ENCODE measurements at regions not wholly inside any gene's neighbourhood (a gene's known extent, or its start where the extent isn't known, plus 50 kb on each side); places are given as distances from the start of the nearest gene placed in this dataset.

GRCh38 chr11:119937412-119937811 lies 200.5 kb downstream of the TRIM29 start:
- no peak for DNase-seq (ENCODE audit: low spot score)

DNA sequence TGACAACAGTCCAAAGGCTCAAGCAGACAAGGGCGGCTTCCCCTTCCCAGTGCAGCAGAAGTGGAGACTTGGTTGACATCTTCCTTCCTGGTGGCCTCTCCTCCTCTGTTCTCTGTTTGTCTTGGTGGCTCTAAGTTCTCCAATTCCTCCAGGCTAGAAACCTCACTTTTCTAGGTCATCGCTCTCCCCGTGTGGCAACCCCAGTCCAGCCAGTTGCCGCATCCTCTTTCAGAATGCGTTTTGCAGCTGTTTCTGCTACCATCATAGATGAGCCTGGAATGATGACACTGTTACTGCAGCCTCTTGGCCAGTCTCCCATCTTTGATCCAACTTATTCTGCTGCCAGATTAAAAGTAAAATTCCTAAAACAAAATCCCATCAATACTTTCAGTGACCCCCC lies 201.5 kb downstream of the TRIM29 start:
- no peak for DNase-seq (ENCODE audit: low spot score)

DNA sequence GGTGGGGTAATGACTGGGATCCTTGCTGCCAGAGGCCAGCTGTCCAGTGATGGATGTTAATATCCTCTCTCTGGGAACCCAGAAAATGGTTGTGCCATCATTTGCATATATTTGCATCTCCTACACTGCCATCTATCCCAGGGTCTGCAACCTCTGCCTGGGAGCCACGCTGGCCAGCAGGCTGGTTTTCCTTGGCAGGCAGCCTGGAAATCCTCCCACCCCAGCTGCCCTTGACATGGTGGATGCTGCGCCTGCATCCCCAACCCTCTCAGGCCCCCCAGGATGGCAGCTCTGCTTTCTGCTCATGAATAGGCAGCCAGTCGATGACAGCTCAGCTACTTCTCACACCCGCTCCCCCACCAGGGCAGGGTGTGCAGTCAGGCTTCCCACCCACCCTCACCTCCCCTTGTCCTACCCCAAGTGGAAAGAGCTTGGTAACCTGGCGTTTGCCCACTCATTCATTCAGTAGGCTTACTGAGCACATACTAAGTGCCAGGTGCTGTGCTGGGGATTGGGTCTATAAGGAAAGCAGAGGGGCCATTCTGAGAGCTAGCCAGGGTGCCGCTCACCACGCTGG lies 202.5 kb downstream of the TRIM29 start:
- DNase-seq (ENCODE audit: low spot score) = no peak

DNA sequence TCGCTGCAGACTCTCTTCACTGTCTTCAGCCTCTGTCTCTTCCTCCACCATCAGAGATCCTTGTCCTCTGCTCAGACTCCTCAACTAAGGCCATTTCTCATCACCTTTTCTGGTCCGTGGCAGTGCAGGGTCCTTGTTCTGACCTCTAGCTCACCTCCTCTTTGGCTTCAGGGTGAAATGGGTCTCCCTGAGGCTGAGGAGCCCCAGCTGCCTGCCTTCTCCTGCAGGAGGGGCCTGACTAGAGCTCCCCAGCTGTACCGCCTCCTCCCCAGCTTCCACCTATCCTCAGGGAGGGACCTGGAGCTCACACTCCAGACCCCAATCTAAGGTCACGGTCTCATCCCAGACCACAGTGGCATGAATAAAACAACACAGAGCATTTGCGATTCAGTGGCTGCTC lies 203.0 kb downstream of the TRIM29 start:
- DNase-seq (ENCODE audit: low spot score) = no peak

- no peak for DNase-seq (ENCODE audit: low spot score)
Measured at GRCh38 chr11:119934267-119934666, 203.6 kb downstream of the TRIM29 start.

- no peak for DNase-seq (ENCODE audit: low spot score)
Measured at GRCh38 chr11:119933584-119933983, 204.3 kb downstream of the TRIM29 start.

GRCh38 chr11:119932828-119933562 lies 204.0 kb upstream of the NECTIN1 start:
- DNase-seq (ENCODE audit: low spot score) = no peak

DNA sequence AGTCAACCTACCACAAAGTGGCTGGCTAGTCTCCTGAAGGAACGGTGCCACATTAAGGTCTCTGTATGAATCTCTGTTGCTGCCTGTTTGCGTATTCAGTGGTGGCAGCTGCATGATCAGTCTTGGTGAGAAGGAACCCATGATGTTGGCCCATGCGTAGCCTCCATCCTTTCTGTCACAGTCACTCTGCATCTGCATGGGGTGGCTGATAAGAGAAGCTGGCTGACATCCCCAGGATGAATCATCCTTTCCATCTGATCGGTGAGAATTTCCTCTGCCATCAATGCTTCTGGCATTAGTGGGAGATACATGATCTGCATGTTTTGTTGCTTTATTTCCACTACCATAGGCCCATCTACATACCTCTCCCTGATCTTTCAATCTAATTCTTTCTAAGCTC lies 199.0 kb upstream of the NECTIN1 start:
- no peak for DNase-seq (ENCODE audit: low spot score)

DNA sequence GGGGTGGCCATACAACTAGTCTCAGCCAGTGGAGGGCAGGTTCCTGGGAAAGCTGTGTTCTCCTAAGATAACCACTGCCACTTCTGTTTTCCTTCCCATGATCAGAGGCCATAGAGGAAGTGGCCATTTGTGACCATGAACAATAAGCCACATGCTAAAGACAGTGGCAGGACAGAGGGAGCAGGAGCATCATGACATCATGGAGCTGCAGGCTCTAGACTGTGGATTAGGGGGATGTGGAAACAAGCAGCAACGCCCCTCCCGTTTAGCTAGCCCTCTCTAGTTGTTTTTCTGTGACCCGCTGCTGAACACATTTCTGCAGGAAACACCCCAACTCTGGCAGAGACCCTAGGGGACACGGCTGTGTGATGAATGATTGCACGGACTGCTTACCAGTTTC lies 195.0 kb upstream of the NECTIN1 start:
- DNase-seq (ENCODE audit: low spot score) = no peak

DNA sequence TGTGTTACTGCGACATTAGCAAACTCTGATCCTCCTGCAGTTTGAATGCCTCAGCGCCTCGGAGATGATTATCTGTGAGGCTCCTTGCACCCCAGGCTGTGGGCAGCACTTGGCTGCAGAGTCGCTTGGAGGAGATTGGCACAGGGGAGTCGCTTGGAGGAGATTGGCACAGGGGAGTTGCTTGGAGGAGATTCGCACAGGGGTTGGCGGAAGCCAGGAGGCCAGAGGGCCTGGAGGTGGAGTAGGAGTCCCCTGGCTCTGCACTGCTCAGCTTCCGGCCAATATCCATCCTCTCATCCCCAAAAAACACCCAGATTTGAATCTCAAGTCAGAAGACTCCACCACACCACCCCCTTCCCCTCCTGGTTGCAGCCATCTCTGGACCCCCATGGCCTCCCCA lies 192.6 kb upstream of the NECTIN1 start:
- DNase-seq (ENCODE audit: low spot score) = no peak

GRCh38 chr11:119920666-119921387 lies 191.8 kb upstream of the NECTIN1 start:
- no peak for DNase-seq (ENCODE audit: low spot score)

- DNase-seq (ENCODE audit: low spot score) = no peak
Measured at GRCh38 chr11:119919656-119920055, 190.7 kb upstream of the NECTIN1 start.

- no peak for DNase-seq (ENCODE audit: low spot score)
Measured at GRCh38 chr11:119918347-119918746, 189.3 kb upstream of the NECTIN1 start.

DNA sequence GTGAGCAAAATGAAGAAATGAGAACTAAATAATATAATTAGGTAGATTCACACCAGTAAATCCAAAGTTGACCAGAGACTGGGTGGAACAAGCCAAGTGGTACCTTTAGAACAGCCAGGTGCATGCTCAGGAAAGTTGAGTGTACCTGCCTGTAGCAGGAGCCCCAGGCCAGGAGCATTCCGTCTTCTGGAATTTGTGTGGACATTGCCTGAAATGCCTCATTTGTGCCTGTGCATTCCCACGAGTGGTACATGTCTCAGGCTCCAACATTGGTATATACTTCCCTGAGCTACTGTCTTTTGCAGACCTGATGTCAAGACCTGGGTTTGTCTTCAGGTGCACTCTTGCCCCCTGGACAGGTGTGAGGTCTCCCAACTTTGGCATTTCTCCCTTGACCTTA lies 187.6 kb upstream of the NECTIN1 start:
- no peak for DNase-seq (ENCODE audit: low spot score)

- no peak for DNase-seq (ENCODE audit: low spot score)
Measured at GRCh38 chr11:119912229-119912628, 183.2 kb upstream of the NECTIN1 start.

- no peak for DNase-seq (ENCODE audit: low spot score)
Measured at GRCh38 chr11:119910650-119911049, 181.7 kb upstream of the NECTIN1 start.

GRCh38 chr11:119910051-119910450 lies 181.1 kb upstream of the NECTIN1 start:
- DNase-seq (ENCODE audit: low spot score) = no peak

- DNase-seq (ENCODE audit: low spot score) = no peak
Measured at GRCh38 chr11:119909495-119909894, 180.5 kb upstream of the NECTIN1 start.

GRCh38 chr11:119909077-119909476 lies 180.1 kb upstream of the NECTIN1 start:
- DNase-seq (ENCODE audit: low spot score) = no peak

- no peak for DNase-seq (ENCODE audit: low spot score)
Measured at GRCh38 chr11:119908573-119908904, 179.5 kb upstream of the NECTIN1 start.

DNA sequence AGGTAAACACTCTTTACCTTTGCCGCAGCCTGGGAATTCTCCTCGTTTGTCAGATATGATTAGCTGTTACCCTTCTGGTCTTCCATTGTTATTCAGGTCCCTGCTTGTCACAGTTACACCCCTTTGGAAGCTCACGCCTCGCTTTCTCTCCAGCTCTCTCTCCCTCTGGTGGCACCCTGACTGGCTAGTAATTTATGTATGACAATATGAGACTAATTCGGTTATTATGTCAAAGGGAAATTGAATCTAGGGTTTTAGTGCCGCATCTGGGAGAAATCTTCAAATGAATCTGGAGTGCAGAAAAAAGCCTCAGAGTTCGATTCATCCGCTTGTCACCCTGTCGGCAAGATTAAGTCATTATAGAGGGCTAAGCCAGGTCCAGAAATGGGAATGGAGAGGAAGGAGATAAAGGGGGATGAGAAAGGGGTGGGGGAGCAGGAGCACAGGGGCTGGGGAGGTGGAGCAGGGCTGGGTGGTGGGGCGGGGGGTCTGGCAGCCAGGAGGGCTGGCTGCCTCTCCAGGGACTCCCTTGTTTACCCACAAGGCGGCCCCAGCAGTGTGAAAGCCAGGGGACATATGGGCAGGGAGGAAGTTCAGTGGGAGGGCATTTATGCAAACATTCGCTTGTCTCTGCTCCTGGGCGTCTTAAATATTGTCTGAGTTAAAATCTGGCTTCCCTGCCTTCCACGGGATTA lies 179.0 kb upstream of the NECTIN1 start:
- no peak for DNase-seq (ENCODE audit: low spot score)

GRCh38 chr11:119907122-119907851 lies 178.3 kb upstream of the NECTIN1 start:
- no peak for DNase-seq (ENCODE audit: low spot score)

All from RKO (cell line).